ENCODE measurements at regions not wholly inside any gene's neighbourhood (a gene's known extent, or its start where the extent isn't known, plus 50 kb on each side); places are given as distances from the start of the nearest gene placed in this dataset.

DNA sequence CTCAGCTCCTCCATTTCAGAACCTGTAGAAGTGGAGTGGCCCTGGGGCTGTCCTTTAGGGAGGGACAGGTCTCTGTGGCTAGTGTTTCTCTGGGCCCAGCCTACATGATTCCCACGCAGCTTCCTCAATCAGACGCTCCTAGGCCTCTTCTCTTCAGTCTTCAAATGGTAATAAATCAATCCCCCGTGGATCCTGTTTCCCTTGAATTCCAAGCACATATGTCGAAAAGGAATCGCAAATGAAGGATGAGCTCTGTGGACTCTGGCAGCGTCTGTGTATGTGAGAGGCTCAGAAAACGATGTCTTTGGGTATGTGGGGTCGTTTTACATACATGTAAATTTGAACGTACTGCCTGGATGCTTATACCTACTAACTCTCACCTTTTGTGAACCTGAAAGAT lies 98.5 kb upstream of the ST8SIA3 start:
- H3K27ac Mint-ChIP-seq (ENCODE audit: unreplicated experiment): no peak overlapping the region
- no peaks in the 10 kb centered on the region for H3K36me3 Mint-ChIP-seq (ENCODE audit: low read depth)
- no peak for DNase-seq (ENCODE audit: low read depth, low spot score)
- H3K9me3 Mint-ChIP-seq: no peaks in the 10 kb centered on the region
- no peak overlapping the region for H3K4me3 Mint-ChIP-seq
- no peaks in the 10 kb centered on the region for H3K27me3 Mint-ChIP-seq (ENCODE audit: low read depth)
- TF ChIP-seq, protein P1, sequence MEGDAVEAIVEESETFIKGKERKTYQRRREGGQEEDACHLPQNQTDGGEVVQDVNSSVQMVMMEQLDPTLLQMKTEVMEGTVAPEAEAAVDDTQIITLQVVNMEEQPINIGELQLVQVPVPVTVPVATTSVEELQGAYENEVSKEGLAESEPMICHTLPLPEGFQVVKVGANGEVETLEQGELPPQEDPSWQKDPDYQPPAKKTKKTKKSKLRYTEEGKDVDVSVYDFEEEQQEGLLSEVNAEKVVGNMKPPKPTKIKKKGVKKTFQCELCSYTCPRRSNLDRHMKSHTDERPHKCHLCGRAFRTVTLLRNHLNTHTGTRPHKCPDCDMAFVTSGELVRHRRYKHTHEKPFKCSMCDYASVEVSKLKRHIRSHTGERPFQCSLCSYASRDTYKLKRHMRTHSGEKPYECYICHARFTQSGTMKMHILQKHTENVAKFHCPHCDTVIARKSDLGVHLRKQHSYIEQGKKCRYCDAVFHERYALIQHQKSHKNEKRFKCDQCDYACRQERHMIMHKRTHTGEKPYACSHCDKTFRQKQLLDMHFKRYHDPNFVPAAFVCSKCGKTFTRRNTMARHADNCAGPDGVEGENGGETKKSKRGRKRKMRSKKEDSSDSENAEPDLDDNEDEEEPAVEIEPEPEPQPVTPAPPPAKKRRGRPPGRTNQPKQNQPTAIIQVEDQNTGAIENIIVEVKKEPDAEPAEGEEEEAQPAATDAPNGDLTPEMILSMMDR (conservative IDR thresholded peaks at IDR 0.05): no peak
- peaks cover 11% of the 10 kb centered on the region for H3K4me1 Mint-ChIP-seq

DNA sequence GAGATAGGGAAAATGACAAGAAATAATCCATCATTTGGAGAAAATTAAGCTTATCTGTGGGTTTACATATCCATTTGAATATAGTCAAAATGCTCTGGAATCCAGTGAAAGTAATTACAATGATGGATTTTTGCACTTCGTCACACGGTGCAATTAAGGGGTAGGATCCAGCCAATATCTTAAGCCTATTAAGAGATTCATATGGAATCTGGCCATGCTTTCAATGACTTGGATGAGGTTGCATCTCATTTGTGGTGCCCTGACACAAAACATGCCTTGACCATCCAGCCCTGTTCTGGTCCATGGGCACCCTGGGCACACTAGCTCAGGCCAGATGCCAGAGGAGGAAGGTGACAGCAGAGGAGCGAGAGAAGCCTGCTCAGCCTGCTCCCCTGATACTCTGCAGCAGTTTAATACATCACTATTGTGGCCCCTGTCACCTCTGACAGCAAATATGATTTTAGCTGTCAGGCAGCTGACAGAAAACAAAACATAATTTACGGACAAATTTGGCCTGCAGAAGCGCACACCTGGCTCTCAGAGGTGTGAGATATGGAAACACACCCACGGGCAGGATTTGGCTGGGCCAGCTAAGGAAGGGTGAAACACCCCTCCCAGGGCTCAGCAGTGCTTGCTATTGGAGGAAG lies 94.1 kb upstream of the ST8SIA3 start:
- no peaks in the 10 kb centered on the region for H3K27me3 Mint-ChIP-seq (ENCODE audit: low read depth)
- TF ChIP-seq, protein P1 (conservative IDR thresholded peaks at IDR 0.05): no peak
- H3K36me3 Mint-ChIP-seq (ENCODE audit: low read depth): no peaks in the 10 kb centered on the region
- no peaks in the 10 kb centered on the region for H3K9me3 Mint-ChIP-seq
- no peak for DNase-seq (ENCODE audit: low read depth, low spot score)
- H3K27ac Mint-ChIP-seq (ENCODE audit: unreplicated experiment): no peak overlapping the region
- no peak overlapping the region for H3K4me3 Mint-ChIP-seq
- H3K4me1 Mint-ChIP-seq: no peaks in the 10 kb centered on the region

DNA sequence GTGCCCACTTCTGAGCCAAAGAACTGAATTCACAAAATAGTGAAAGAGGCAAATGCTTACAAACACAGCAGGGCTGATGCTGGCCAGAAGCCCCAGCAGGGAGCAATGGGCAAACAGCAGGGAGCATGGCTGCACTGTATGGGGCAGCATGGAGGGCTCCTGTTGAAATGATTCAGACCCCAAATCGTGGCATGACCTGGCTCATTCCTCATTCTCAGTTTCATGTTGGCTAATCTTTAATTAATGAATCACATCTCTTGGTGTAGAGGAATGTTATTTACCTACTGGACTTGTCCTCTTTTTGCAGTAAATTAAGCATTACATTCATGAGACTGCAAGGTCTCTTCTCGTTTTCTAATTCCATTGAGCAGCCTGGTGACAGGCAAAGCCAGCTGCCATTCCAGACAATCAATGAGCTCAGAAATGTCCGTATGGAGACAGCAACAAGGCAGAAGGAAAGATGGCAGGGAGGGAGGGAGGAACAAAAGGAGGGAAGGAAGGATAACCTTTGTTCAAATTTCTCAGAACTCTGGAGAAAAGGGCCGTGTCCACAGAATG lies 84.9 kb upstream of the ST8SIA3 start:
- TF ChIP-seq, protein P1 (conservative IDR thresholded peaks at IDR 0.05): no peak
- Mint-ChIP-seq H3K27ac (ENCODE audit: unreplicated experiment) (no peak overlapping the region), H3K9me3 (no peaks in the 10 kb centered on the region), H3K4me3 (no peak overlapping the region), H3K27me3 (ENCODE audit: low read depth) (peaks cover 11% of the 10 kb centered on the region), H3K4me1 (peaks cover 3% of the 10 kb centered on the region), H3K36me3 (ENCODE audit: low read depth) (no peaks in the 10 kb centered on the region)
- no peak for DNase-seq (ENCODE audit: low read depth, low spot score)

DNA sequence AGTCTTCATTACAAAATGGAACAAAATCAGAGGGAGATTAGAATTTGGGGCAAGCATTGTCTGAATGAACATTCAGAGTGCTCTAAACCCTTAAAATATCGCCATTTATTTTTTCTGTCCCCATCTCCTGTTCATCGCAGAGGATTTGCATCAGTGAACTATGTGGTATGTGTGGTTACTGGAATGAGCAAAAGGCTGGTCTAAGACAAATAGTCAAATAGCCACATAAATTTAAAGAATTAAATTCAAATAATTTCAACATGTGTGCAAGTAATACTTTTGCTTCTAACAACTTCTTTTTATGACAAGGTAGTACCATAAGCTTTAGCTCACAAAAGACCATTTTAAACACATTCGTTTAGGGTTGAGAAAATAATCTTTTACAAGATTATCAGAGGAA lies 82.6 kb upstream of the ST8SIA3 start:
- H3K9me3 Mint-ChIP-seq: no peaks in the 10 kb centered on the region
- no peaks in the 10 kb centered on the region for H3K36me3 Mint-ChIP-seq (ENCODE audit: low read depth)
- H3K4me3 Mint-ChIP-seq: no peak overlapping the region
- peaks cover 18% of the 10 kb centered on the region for H3K27me3 Mint-ChIP-seq (ENCODE audit: low read depth)
- no peak for DNase-seq (ENCODE audit: low read depth, low spot score)
- peaks cover 3% of the 10 kb centered on the region for H3K4me1 Mint-ChIP-seq
- H3K27ac Mint-ChIP-seq (ENCODE audit: unreplicated experiment): no peak overlapping the region
- TF ChIP-seq, protein P1 (conservative IDR thresholded peaks at IDR 0.05): no peak

- peaks cover 18% of the 10 kb centered on the region for H3K27me3 Mint-ChIP-seq (ENCODE audit: low read depth)
- H3K4me3 Mint-ChIP-seq: no peak overlapping the region
- TF ChIP-seq, protein P1 (conservative IDR thresholded peaks at IDR 0.05): no peak
- no peaks in the 10 kb centered on the region for H3K36me3 Mint-ChIP-seq (ENCODE audit: low read depth)
- DNase-seq (ENCODE audit: low read depth, low spot score): no peak
- no peak overlapping the region for H3K27ac Mint-ChIP-seq (ENCODE audit: unreplicated experiment)
- peaks cover 3% of the 10 kb centered on the region for H3K4me1 Mint-ChIP-seq
- H3K9me3 Mint-ChIP-seq: no peaks in the 10 kb centered on the region
Observed at GRCh38 chr18:57270156-57270555, 82.2 kb upstream of the ST8SIA3 start.
